Sigmoid colon (tissue), 6 donors: ENCODE measurements at regions not wholly inside any gene's neighbourhood (a gene's known extent, or its start where the extent isn't known, plus 50 kb on each side); places are given as distances from the start of the nearest gene placed in this dataset.

ENCODE experiments used
- DNase-seq: peaks from one replicate; pipeline ENCODE4 v3.0.0-alpha.2; 2019
- H3K27ac ChIP-seq, 4 donors: fragments of 200-600 bp; sonication (generic); one replicate each; pipeline ENCODE4 v1.5.1; 2016 to 2019; ENCODE audit warnings: mild to moderate bottlenecking in 1 of 4
- H3K27me3 ChIP-seq, 3 donors: fragments of 200-600 bp; sonication (generic); one replicate each; pipeline ENCODE4 v1.5.1; 2019; ENCODE audit warnings: mild to moderate bottlenecking in 1 of 3
- H3K36me3 ChIP-seq, 4 donors: fragments of 200-600 bp; sonication (generic); one replicate each; pipeline ENCODE4 v1.5.1; 2016 to 2019
- H3K4me1 ChIP-seq, 4 donors: fragments of 200-600 bp; sonication (generic); one replicate each; pipeline ENCODE4 v1.5.1; 2017 to 2019
- H3K4me3 ChIP-seq, 4 donors: fragments of 200-600 bp; sonication (generic); one replicate each; pipeline ENCODE4 v1.5.1; 2017 to 2019; ENCODE audit warnings: mild to moderate bottlenecking in 2 of 4, moderate library complexity in 1 of 4
- H3K9me3 ChIP-seq, 4 donors: fragments of 200-600 bp in 3 of 4; sonication (generic) in 3 of 4; one replicate each; pipeline versions ENCODE4 v1.5.1 to v1.6.1; 2013 to 2019
- CTCF ChIP-seq, 4 experiments: fragments of 450-650 bp in 3 of 4; fragments of 200-600 bp in 1 of 4; IDR thresholded peaks; one replicate each; pipeline ENCODE4 v1.5.1; 2016 to 2019; ENCODE audit warnings: antibody characterized with exemption in 4 of 4, mild to moderate bottlenecking in 3 of 4, moderate library complexity in 2 of 4
- EP300 ChIP-seq, 4 donors: sonication (generic); formaldehyde crosslinking; IDR thresholded peaks; one replicate each; pipeline ENCODE4 v1.6.1; 2017; ENCODE audit warnings: antibody characterized with exemption in 4 of 4
- POLR2A ChIP-seq, 2 donors: fragments of 450-650 bp; IDR thresholded peaks; one replicate each; pipeline ENCODE4 v1.6.1; 2016; ENCODE audit warnings: antibody characterized with exemption in 2 of 2, mild to moderate bottlenecking in 2 of 2, moderate library complexity in 2 of 2
- POLR2AphosphoS5 ChIP-seq, 4 donors: sonication (generic); formaldehyde crosslinking; IDR thresholded peaks; one replicate each; pipeline ENCODE4 v1.6.1; 2017; ENCODE audit warnings: antibody characterized with exemption in 4 of 4
- WGBS, 2 donors: extraction: QIAGEN DNeasy Blood & Tissue Kit; methylation state at CpG; one replicate each; pipeline ENCODE4 v1.1.7; 2013; 5-methylcytosine and 5-hydroxymethylcytosine counted together
- intact Hi-C: fragments of 100-400 bp; cut with DNase I; formaldehyde crosslinking; loops from one replicate; pipeline ENCODE4 v1.15.1; 2023
- donor health status: healthy with polysubstance abuse.
- donor health status: healthy.

- WGBS, 2 donors: 72 to 83% methylated on average over 2 of the region's 2 CpGs
- no peak overlapping the region for H3K4me3 ChIP-seq
- no peak for TF ChIP-seq POLR2AphosphoS5 (IDR thresholded peaks at IDR 0.05)
- no peak for TF ChIP-seq EP300 (IDR thresholded peaks at IDR 0.05)
- TF ChIP-seq CTCF (IDR thresholded peaks at IDR 0.05): no peak
- no peak for TF ChIP-seq POLR2A (IDR thresholded peaks at IDR 0.05)
- no peak overlapping the region for H3K27ac ChIP-seq
- intact Hi-C loops: no loop called here
- H3K36me3 ChIP-seq: no peaks in the 10 kb centered on the region
- no peaks in the 10 kb centered on the region for H3K27me3 ChIP-seq
- no peak for DNase-seq
- no peaks in the 10 kb centered on the region for H3K4me1 ChIP-seq
- no peaks in the 10 kb centered on the region for H3K9me3 ChIP-seq
Observed at GRCh38 chr7:142542942-142543341, 206.3 kb upstream of the PRSS1 start.

- Histone ChIP-seq H3K4me1 (no peaks in the 10 kb centered on the region), H3K9me3 (no peaks in the 10 kb centered on the region), H3K4me3 (no peak overlapping the region), H3K27ac (no peak overlapping the region), H3K27me3 (no peaks in the 10 kb centered on the region), H3K36me3 (no peaks in the 10 kb centered on the region)
- WGBS, 2 donors: 72 to 80% methylated on average over 1 of the region's 1 CpG
- TF ChIP-seq EP300 (IDR thresholded peaks at IDR 0.05) (no peak), POLR2AphosphoS5 (IDR thresholded peaks at IDR 0.05) (no peak), POLR2A (IDR thresholded peaks at IDR 0.05) (no peak), CTCF (IDR thresholded peaks at IDR 0.05) (no peak)
- intact Hi-C loops: no loop called here
- no peak for DNase-seq
Observed at GRCh38 chr7:142542105-142542504, 207.2 kb upstream of the PRSS1 start.

GRCh38 chr7:142540371-142540770, 208.9 kb upstream of the PRSS1 start:
- Histone ChIP-seq H3K4me3 (no peak overlapping the region), H3K9me3 (no peaks in the 10 kb centered on the region), H3K4me1 (no peaks in the 10 kb centered on the region), H3K27ac (no peak overlapping the region), H3K36me3 (no peaks in the 10 kb centered on the region), H3K27me3 (no peaks in the 10 kb centered on the region)
- 89 to 93% methylated on average over 2 of the region's 2 CpGs for WGBS, 2 donors
- no peak for DNase-seq
- intact Hi-C loops: no loop called here
- TF ChIP-seq CTCF (IDR thresholded peaks at IDR 0.05): no peak
- TF ChIP-seq POLR2A (IDR thresholded peaks at IDR 0.05): no peak
- TF ChIP-seq POLR2AphosphoS5 (IDR thresholded peaks at IDR 0.05): no peak
- TF ChIP-seq EP300 (IDR thresholded peaks at IDR 0.05): no peak

- Histone ChIP-seq H3K27ac (no peak overlapping the region), H3K4me1 (no peaks in the 10 kb centered on the region), H3K27me3 (no peaks in the 10 kb centered on the region), H3K9me3 (no peaks in the 10 kb centered on the region), H3K36me3 (no peaks in the 10 kb centered on the region), H3K4me3 (no peak overlapping the region)
- intact Hi-C loops: no loop called here
- DNase-seq: no peak
- WGBS, 2 donors: 3 to 44% methylated on average over 1 of the region's 1 CpG
- TF ChIP-seq POLR2A (IDR thresholded peaks at IDR 0.05) (no peak), EP300 (IDR thresholded peaks at IDR 0.05) (no peak), POLR2AphosphoS5 (IDR thresholded peaks at IDR 0.05) (no peak), CTCF (IDR thresholded peaks at IDR 0.05) (no peak)
Observed at GRCh38 chr7:142539901-142540300, 209.4 kb upstream of the PRSS1 start.

- TF ChIP-seq POLR2A (IDR thresholded peaks at IDR 0.05): no peak
- WGBS, 2 donors: 97 to 99% methylated on average over 1 of the region's 1 CpG
- H3K27ac ChIP-seq: no peak overlapping the region
- no peak for DNase-seq
- H3K9me3 ChIP-seq: no peaks in the 10 kb centered on the region
- no peaks in the 10 kb centered on the region for H3K36me3 ChIP-seq
- H3K27me3 ChIP-seq: no peaks in the 10 kb centered on the region
- intact Hi-C loops: no loop called here
- H3K4me3 ChIP-seq: no peak overlapping the region
- no peaks in the 10 kb centered on the region for H3K4me1 ChIP-seq
Observed at GRCh38 chr7:142537760-142538159, 211.5 kb upstream of the PRSS1 start.
